ENCODE measurements at regions not wholly inside any gene's neighbourhood (a gene's known extent, or its start where the extent isn't known, plus 50 kb on each side); places are given as distances from the start of the nearest gene placed in this dataset.

DNA sequence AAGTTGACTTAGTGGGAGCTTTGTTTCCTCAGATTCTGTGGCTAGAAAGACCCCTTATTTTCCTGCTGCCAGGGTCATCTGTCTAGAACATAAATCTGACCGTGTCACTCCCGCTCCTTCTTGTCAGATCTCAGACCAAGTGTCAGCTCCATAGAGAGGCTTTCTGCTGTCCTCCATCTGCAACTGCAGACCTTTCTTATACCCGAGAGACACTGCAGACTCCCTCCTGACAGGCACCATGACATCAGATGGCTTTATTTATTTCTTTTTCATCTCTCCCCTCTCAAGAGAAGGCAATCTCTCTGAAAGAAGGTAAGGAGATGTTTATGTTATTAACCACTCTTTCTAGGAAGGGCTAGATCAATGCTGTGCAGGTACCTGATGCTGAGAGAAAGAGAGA is 726.5 kb downstream of the UQCRFS1 start:
- TF ChIP-seq, protein P1, sequence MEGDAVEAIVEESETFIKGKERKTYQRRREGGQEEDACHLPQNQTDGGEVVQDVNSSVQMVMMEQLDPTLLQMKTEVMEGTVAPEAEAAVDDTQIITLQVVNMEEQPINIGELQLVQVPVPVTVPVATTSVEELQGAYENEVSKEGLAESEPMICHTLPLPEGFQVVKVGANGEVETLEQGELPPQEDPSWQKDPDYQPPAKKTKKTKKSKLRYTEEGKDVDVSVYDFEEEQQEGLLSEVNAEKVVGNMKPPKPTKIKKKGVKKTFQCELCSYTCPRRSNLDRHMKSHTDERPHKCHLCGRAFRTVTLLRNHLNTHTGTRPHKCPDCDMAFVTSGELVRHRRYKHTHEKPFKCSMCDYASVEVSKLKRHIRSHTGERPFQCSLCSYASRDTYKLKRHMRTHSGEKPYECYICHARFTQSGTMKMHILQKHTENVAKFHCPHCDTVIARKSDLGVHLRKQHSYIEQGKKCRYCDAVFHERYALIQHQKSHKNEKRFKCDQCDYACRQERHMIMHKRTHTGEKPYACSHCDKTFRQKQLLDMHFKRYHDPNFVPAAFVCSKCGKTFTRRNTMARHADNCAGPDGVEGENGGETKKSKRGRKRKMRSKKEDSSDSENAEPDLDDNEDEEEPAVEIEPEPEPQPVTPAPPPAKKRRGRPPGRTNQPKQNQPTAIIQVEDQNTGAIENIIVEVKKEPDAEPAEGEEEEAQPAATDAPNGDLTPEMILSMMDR (IDR thresholded peaks at IDR 0.05) = no peak
- TF ChIP-seq POLR2A (IDR thresholded peaks at IDR 0.05) = no peak

Measured in heart left ventricle (tissue), 13 donors.